DND-41 (cell line): ENCODE measurements at regions not wholly inside any gene's neighbourhood (a gene's known extent, or its start where the extent isn't known, plus 50 kb on each side); places are given as distances from the start of the nearest gene placed in this dataset.

Experiments
- ATAC-seq: fragments of 200-7000 bp; cut with Tn5 transposase; 3 replicates; pipeline ENCODE4 v1.9.1; 2021; ENCODE audit warnings: low read depth; ENCODE audit not compliant: insufficient read depth
- DNase-seq: peaks from one replicate; pipeline ENCODE4 v3.0.0-alpha.2; 2020
- H2AFZ ChIP-seq: 2 replicates; pipeline ENCODE4 v1.6.0; 2012; ENCODE audit warnings: low read depth, low read length
- H3K27ac ChIP-seq: 2 replicates; pipeline ENCODE4 v1.5.1; 2012; ENCODE audit warnings: low read length, inconsistent platforms
- H3K27me3 ChIP-seq: fragments of 200-600 bp; sonication (generic); 2 replicates; pipeline ENCODE4 v1.6.0; 2012; ENCODE audit warnings: low read length, mild to moderate bottlenecking, inconsistent platforms; ENCODE audit not compliant: insufficient read depth, poor library complexity
- H3K36me3 ChIP-seq: 2 replicates; pipeline ENCODE4 v1.5.1; 2012; ENCODE audit warnings: low read length, inconsistent platforms; ENCODE audit not compliant: insufficient read depth
- H3K4me1 ChIP-seq: 2 replicates; pipeline ENCODE4 v1.5.1; 2012; ENCODE audit warnings: mild to moderate bottlenecking, low read length; ENCODE audit not compliant: insufficient read depth
- H3K4me2 ChIP-seq: 2 replicates; pipeline ENCODE4 v1.6.0; 2012; ENCODE audit warnings: mild to moderate bottlenecking, moderate library complexity, low read length, inconsistent platforms; ENCODE audit not compliant: insufficient read depth
- H3K4me3 ChIP-seq, 2 experiments: fragments of 200-600 bp in 1 of 2; shearing (Covaris generic) in 1 of 2; 2 replicates each; pipeline ENCODE4 v1.5.1; 2012 to 2016; ENCODE audit warnings: inconsistent platforms in 2 of 2, low read length in 2 of 2, mild to moderate bottlenecking in 2 of 2, low read depth in 1 of 2, moderate library complexity in 1 of 2
- H3K79me2 ChIP-seq: 2 replicates; pipeline ENCODE4 v1.6.0; 2012; ENCODE audit warnings: low read length, inconsistent platforms; ENCODE audit not compliant: insufficient read depth
- H3K9ac ChIP-seq: 2 replicates; pipeline ENCODE4 v1.6.0; 2012; ENCODE audit warnings: low read depth, mild to moderate bottlenecking, inconsistent platforms, low read length, moderate library complexity
- H3K9me3 ChIP-seq: 2 replicates; pipeline ENCODE4 v1.5.1; 2012; ENCODE audit warnings: low read length, moderate library complexity, mild to moderate bottlenecking, inconsistent platforms; ENCODE audit not compliant: insufficient read depth, severe bottlenecking
- H4K20me1 ChIP-seq: 2 replicates; pipeline ENCODE4 v1.6.0; 2012; ENCODE audit warnings: low read length; ENCODE audit not compliant: insufficient read depth
- CTCF ChIP-seq: IDR thresholded peaks from 2 replicates; pipeline ENCODE4 v1.5.1; 2012; ENCODE audit warnings: borderline replicate concordance, low read length, moderate library complexity, mild to moderate bottlenecking; ENCODE audit not compliant: poor library complexity, severe bottlenecking; ENCODE audit errors: extremely low read depth
- EZH2 ChIP-seq: IDR thresholded peaks from 3 replicates; pipeline ENCODE4 v1.6.1; 2012; ENCODE audit warnings: borderline replicate concordance, low read depth, mild to moderate bottlenecking, moderate library complexity, low read length, inconsistent platforms; ENCODE audit not compliant: severe bottlenecking

GRCh38 chr3:64916192-64916798 lies 228.5 kb upstream of the ADAMTS9 start:
- H3K9me3 ChIP-seq = no peaks in the 10 kb centered on the region
- H2AFZ ChIP-seq = no peak overlapping the region
- H3K4me3 ChIP-seq = no peak overlapping the region
- H3K4me1 ChIP-seq = no peaks in the 10 kb centered on the region
- no peaks in the 10 kb centered on the region for H3K79me2 ChIP-seq
- H3K9ac ChIP-seq = no peak overlapping the region
- no peaks in the 10 kb centered on the region for H3K27me3 ChIP-seq
- no peaks in the 10 kb centered on the region for H3K36me3 ChIP-seq
- no peaks in the 10 kb centered on the region for H4K20me1 ChIP-seq
- no peak overlapping the region for H3K4me2 ChIP-seq
- no peak for TF ChIP-seq CTCF
- no peak for TF ChIP-seq EZH2
- ATAC-seq = no peak
- no peak overlapping the region for H3K27ac ChIP-seq
- DNase-seq = no peak

- Histone ChIP-seq H2AFZ (no peak overlapping the region), H4K20me1 (no peaks in the 10 kb centered on the region), H3K79me2 (no peaks in the 10 kb centered on the region), H3K27ac (no peak overlapping the region), H3K4me1 (no peaks in the 10 kb centered on the region), H3K9me3 (no peaks in the 10 kb centered on the region), H3K9ac (no peak overlapping the region), H3K36me3 (no peaks in the 10 kb centered on the region), H3K27me3 (no peaks in the 10 kb centered on the region), H3K4me3 (no peak overlapping the region), H3K4me2 (no peak overlapping the region)
- TF ChIP-seq EZH2 (no peak), CTCF (no peak)
- ATAC-seq (no peak), DNase-seq (no peak)
These were observed 228.0 kb upstream of the ADAMTS9 start for GRCh38 chr3:64915778-64916177.

- no peak overlapping the region for H3K4me2 ChIP-seq
- no peaks in the 10 kb centered on the region for H3K27me3 ChIP-seq
- no peaks in the 10 kb centered on the region for H3K36me3 ChIP-seq
- H3K79me2 ChIP-seq = no peaks in the 10 kb centered on the region
- no peaks in the 10 kb centered on the region for H4K20me1 ChIP-seq
- H2AFZ ChIP-seq = no peak overlapping the region
- H3K9ac ChIP-seq = no peak overlapping the region
- no peaks in the 10 kb centered on the region for H3K9me3 ChIP-seq
- TF ChIP-seq CTCF (no peak), EZH2 (no peak)
- no peak overlapping the region for H3K27ac ChIP-seq
- no peak for DNase-seq
- ATAC-seq = no peak
- no peak overlapping the region for H3K4me3 ChIP-seq
- no peaks in the 10 kb centered on the region for H3K4me1 ChIP-seq
These were observed 225.7 kb upstream of the ADAMTS9 start for GRCh38 chr3:64913515-64913914.

GRCh38 chr3:64911138-64911537 lies 223.3 kb upstream of the ADAMTS9 start:
- no peaks in the 10 kb centered on the region for H3K36me3 ChIP-seq
- H3K4me3 ChIP-seq = no peak overlapping the region
- no peak overlapping the region for H2AFZ ChIP-seq
- TF ChIP-seq CTCF (no peak), EZH2 (no peak)
- no peaks in the 10 kb centered on the region for H3K9me3 ChIP-seq
- H3K9ac ChIP-seq = no peak overlapping the region
- H3K79me2 ChIP-seq = no peaks in the 10 kb centered on the region
- H3K4me1 ChIP-seq = no peaks in the 10 kb centered on the region
- H3K4me2 ChIP-seq = no peak overlapping the region
- H3K27ac ChIP-seq = no peak overlapping the region
- H4K20me1 ChIP-seq = no peaks in the 10 kb centered on the region
- DNase-seq = no peak
- no peaks in the 10 kb centered on the region for H3K27me3 ChIP-seq
- no peak for ATAC-seq
